HCT116 (cell line): ENCODE measurements at regions not wholly inside any gene's neighbourhood (a gene's known extent, or its start where the extent isn't known, plus 50 kb on each side); places are given as distances from the start of the nearest gene placed in this dataset.

Experiments
- ATAC-seq: fragments of 200-7000 bp; cut with Tn5 transposase; 2 replicates; pipeline ENCODE4 v1.9.1; 2020; ENCODE audit warnings: mild to moderate bottlenecking, moderate library complexity
- BruUV-seq: library from RNA; stranded (reverse); fragments of 400-500 nt; replicated peaks from 2 replicates; lab custom pipeline; 2021; lab: Mats Ljungman, UMichigan
- CTCF ChIA-PET: fragments of 300-600 bp; sonication (Branson Sonifier 250); formaldehyde crosslinking; loops from one replicate; lab custom pipeline; 2021; ENCODE audit warnings: antibody characterized with exemption; lab: Charles Lee
- POLR2A ChIA-PET: fragments of 300-600, 350-600 bp; sonication (Branson Sonifier 250); formaldehyde crosslinking; loops from one replicate; lab custom pipeline; 2021; ENCODE audit warnings: antibody characterized with exemption; lab: Charles Lee
- RAD21 ChIA-PET, 2 experiments: fragments of 300-600 bp; sonication (Branson Sonifier 250); formaldehyde crosslinking; loops; one replicate each; lab custom pipeline; 2023; ENCODE audit warnings: low total read pairs in 2 of 2; ENCODE audit not compliant: uncharacterized antibody in 2 of 2, unreplicated experiment in 2 of 2, low non-redundant PET in 1 of 2; lab: Charles Lee
- DNase-seq: peaks from one replicate; pipeline ENCODE4 v3.0.0-alpha.2; 2010; ENCODE audit warnings: low read depth, low spot score
- H2AFZ ChIP-seq: fragments of 200-600 bp; shearing (Covaris generic), sonication (generic); 2 replicates; pipeline ENCODE4 v1.6.1; 2017; ENCODE audit warnings: low read depth, mixed run types, mixed read lengths, antibody characterized with exemption, low read length; ENCODE audit not compliant: poor library complexity, severe bottlenecking
- H3K27ac ChIP-seq: 2 replicates; pipeline ENCODE4 v1.5.1; 2012; ENCODE audit warnings: low read depth, low read length
- H3K27me3 ChIP-seq: fragments of 200-600 bp; sonication (generic); 2 replicates; pipeline ENCODE4 v1.6.1; 2016; ENCODE audit warnings: mixed run types, low read length, mixed read lengths; ENCODE audit not compliant: insufficient read depth
- H3K36me3 ChIP-seq, 2 experiments: fragments of 200-500 bp in 1 of 2; fragments of 200-600 bp in 1 of 2; sonication (Bioruptor generic) in 1 of 2; sonication (generic) in 1 of 2; 2 replicates each; pipeline versions ENCODE4 v1.5.1 to v1.6.1; 2014 to 2016; ENCODE audit warnings: low read length in 2 of 2, inconsistent platforms in 1 of 2, mixed read lengths in 1 of 2, mixed run types in 1 of 2; ENCODE audit not compliant: insufficient read depth in 2 of 2, control insufficient read depth in 1 of 2
- H3K4me1 ChIP-seq, 2 experiments: fragments of 200-600 bp in 1 of 2; sonication (generic) in 1 of 2; 2 replicates each; pipeline versions ENCODE4 v1.5.1 to v1.6.1; 2012 to 2017; ENCODE audit warnings: low read length in 2 of 2, inconsistent platforms in 1 of 2, mild to moderate bottlenecking in 1 of 2, mixed read lengths in 1 of 2, mixed run types in 1 of 2, moderate library complexity in 1 of 2; ENCODE audit not compliant: insufficient read depth in 2 of 2, control insufficient read depth in 1 of 2
- H3K4me2 ChIP-seq: fragments of 200-600 bp; sonication (generic); 2 replicates; pipeline ENCODE4 v1.6.1; 2017; ENCODE audit warnings: mixed run types, low read length, mixed read lengths
- H3K4me3 ChIP-seq, 2 experiments: fragments of 200-600 bp in 1 of 2; sonication (generic) in 1 of 2; replicated peaks in 1 of 2; 2 replicates each; pipeline ENCODE4 v1.5.1; 2011 to 2016; ENCODE audit warnings: low read length in 2 of 2, control low read depth in 1 of 2, low read depth in 1 of 2, mild to moderate bottlenecking in 1 of 2, mixed read lengths in 1 of 2, mixed run types in 1 of 2
- H3K79me2 ChIP-seq: fragments of 200-600 bp; sonication (generic); 2 replicates; pipeline ENCODE4 v1.6.1; 2017; ENCODE audit warnings: mild to moderate bottlenecking, mixed run types, low read length, moderate library complexity, mixed read lengths; ENCODE audit not compliant: insufficient read depth
- H3K9ac ChIP-seq: fragments of 200-600 bp; sonication (generic); 2 replicates; pipeline ENCODE4 v1.6.1; 2016; ENCODE audit warnings: low read length, mixed read lengths
- H3K9me2 ChIP-seq: fragments of 200-600 bp; sonication (generic), shearing (Covaris generic); 2 replicates; pipeline ENCODE4 v1.6.1; 2017; ENCODE audit warnings: mixed run types, mild to moderate bottlenecking, moderate library complexity; ENCODE audit not compliant: insufficient read depth
- H3K9me3 ChIP-seq, 2 experiments: fragments of 200-500 bp in 1 of 2; fragments of 200-600 bp in 1 of 2; sonication (Bioruptor generic) in 1 of 2; sonication (generic) in 1 of 2; 2 replicates each; pipeline ENCODE4 v1.6.1; 2014 to 2017; ENCODE audit warnings: low read length in 2 of 2, mixed read lengths in 2 of 2, inconsistent platforms in 1 of 2, low read depth in 1 of 2, mild to moderate bottlenecking in 1 of 2, mixed run types in 1 of 2, moderate library complexity in 1 of 2; ENCODE audit not compliant: control insufficient read depth in 1 of 2, insufficient read depth in 1 of 2
- H4K20me1 ChIP-seq: fragments of 200-600 bp; sonication (generic), shearing (Covaris generic); 2 replicates; pipeline ENCODE4 v1.6.1; 2017; ENCODE audit warnings: mixed run types, mild to moderate bottlenecking, moderate library complexity; ENCODE audit not compliant: insufficient read depth
- CBX3 ChIP-seq: IDR thresholded peaks from 2 replicates; pipeline ENCODE4 v1.6.1; 2012; ENCODE audit warnings: low read depth
- CEBPB ChIP-seq: IDR thresholded peaks from 2 replicates; pipeline ENCODE4 v1.6.1; 2012; ENCODE audit warnings: low read depth
- EGR1 ChIP-seq: IDR thresholded peaks from 2 replicates; pipeline ENCODE4 v1.6.1; 2012; ENCODE audit warnings: low read depth
- ELF1 ChIP-seq: IDR thresholded peaks from 2 replicates; pipeline ENCODE4 v1.6.1; 2012; ENCODE audit warnings: low read depth, borderline replicate concordance
- EZH2 ChIP-seq: fragments of 200-600 bp; sonication (generic); IDR thresholded peaks from 2 replicates; pipeline ENCODE4 v1.6.1; 2017; ENCODE audit warnings: antibody characterized with exemption, mixed run types
- EZH2phosphoT487 ChIP-seq: fragments of 200-600 bp; IDR thresholded peaks from 2 replicates; pipeline ENCODE4 v1.6.1; 2018; ENCODE audit warnings: antibody characterized with exemption, borderline replicate concordance
- FOSL1 ChIP-seq: IDR thresholded peaks from 2 replicates; pipeline ENCODE4 v1.6.1; 2012; ENCODE audit warnings: low read depth
- JUND ChIP-seq: IDR thresholded peaks from 2 replicates; pipeline ENCODE4 v1.6.1; 2012
- POLR2AphosphoS5 ChIP-seq: IDR thresholded peaks from 2 replicates; pipeline ENCODE4 v1.6.1; 2011; ENCODE audit warnings: mild to moderate bottlenecking, low read depth, low read length, moderate library complexity
- SP1 ChIP-seq: IDR thresholded peaks from 2 replicates; pipeline ENCODE4 v1.6.1; 2012; ENCODE audit warnings: low read depth
- SRF ChIP-seq: IDR thresholded peaks from 2 replicates; pipeline ENCODE4 v1.6.1; 2012; ENCODE audit warnings: low read depth
- TCF7L2 ChIP-seq: IDR thresholded peaks from 2 replicates; pipeline ENCODE4 v1.7.0; 2011; ENCODE audit warnings: borderline replicate concordance, inconsistent platforms; ENCODE audit not compliant: insufficient read depth, insufficient read length; ENCODE audit errors: extremely low read depth
- YY1 ChIP-seq: IDR thresholded peaks from 2 replicates; pipeline ENCODE4 v1.6.1; 2011; ENCODE audit warnings: low read length, low read depth, moderate library complexity, mild to moderate bottlenecking; ENCODE audit not compliant: insufficient replicate concordance; ENCODE audit errors: extremely low read depth
- ZNF274 ChIP-seq: fragments of 200-500 bp; sonication (Bioruptor generic); IDR thresholded peaks from 2 replicates; pipeline ENCODE4 v1.6.1; 2014; ENCODE audit warnings: mild to moderate bottlenecking, low read depth, low read length, inconsistent platforms
- intact Hi-C: fragments of 100-400 bp; cut with micrococcal nuclease; formaldehyde crosslinking; loops from 2 replicates; pipeline ENCODE4 v1.10.0; 2022
- TF ChIP-seq, protein P1 (sequence below): IDR thresholded peaks from 2 replicates; pipeline ENCODE4 v1.6.1; 2012
- TF ChIP-seq, protein P2 (sequence below): IDR thresholded peaks from 2 replicates; pipeline ENCODE4 v1.6.1; 2012; ENCODE audit warnings: low read depth
- TF ChIP-seq, protein P3 (sequence below): IDR thresholded peaks from 2 replicates; pipeline ENCODE4 v1.6.1; 2011; ENCODE audit warnings: mild to moderate bottlenecking, low read length, moderate library complexity; ENCODE audit not compliant: insufficient replicate concordance; ENCODE audit errors: extremely low read depth
- TF ChIP-seq, protein P4 (sequence below): IDR thresholded peaks from 2 replicates; pipeline ENCODE4 v1.6.1; 2012
- TF ChIP-seq, protein P5 (sequence below), 3 experiments: fragments of 200-600 bp in 1 of 3; sonication (generic) in 1 of 3; IDR thresholded peaks in 2 of 3; conservative IDR thresholded peaks in 1 of 3; 2 replicates each; pipeline ENCODE4 v1.5.1; 2012 to 2017; ENCODE audit warnings: low read depth in 2 of 3, low read length in 2 of 3, antibody characterized with exemption in 1 of 3, borderline replicate concordance in 1 of 3, control low read depth in 1 of 3, mild to moderate bottlenecking in 1 of 3, mixed read lengths in 1 of 3, mixed run types in 1 of 3, moderate library complexity in 1 of 3; ENCODE audit not compliant: insufficient read depth in 1 of 3

DNA sequence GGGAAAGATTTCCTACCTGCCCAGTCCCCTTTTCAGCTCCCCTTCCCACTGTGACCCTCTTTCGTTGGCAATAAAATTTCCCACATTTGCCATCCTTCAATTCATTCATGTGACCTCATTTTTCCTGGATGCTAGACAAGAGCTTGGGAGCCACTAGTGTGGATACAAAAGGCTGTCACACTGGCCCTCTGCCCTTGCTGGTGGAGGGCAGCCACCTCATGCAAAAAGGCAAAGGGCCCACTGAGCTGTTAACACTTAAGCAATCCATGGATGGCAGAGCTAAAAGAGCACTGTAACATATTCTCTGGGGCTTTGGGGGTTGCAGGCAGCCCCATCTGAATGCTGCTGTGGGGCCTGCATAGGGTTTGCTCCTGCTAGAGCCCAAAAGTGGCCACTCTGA is 315.1 kb downstream of the NEBL start:
- no peak for DNase-seq
- intact Hi-C loops = no loop called here
- Histone ChIP-seq H3K27me3 (no peaks in the 10 kb centered on the region), H3K9ac (no peak overlapping the region), H3K36me3 (no peaks in the 10 kb centered on the region), H4K20me1 (no peaks in the 10 kb centered on the region), H3K4me1 (no peaks in the 10 kb centered on the region), H3K27ac (no peak overlapping the region), H3K9me3 (peaks cover 0 to 17% of the 10 kb centered on the region in 2 experiments; a peak in 1 of 4 replicates), H3K9me2 (no peaks in the 10 kb centered on the region), H3K4me2 (no peak overlapping the region), H3K79me2 (no peaks in the 10 kb centered on the region), H2AFZ (no peak overlapping the region), H3K4me3 (no peak overlapping the region)
- TF ChIP-seq TCF7L2 = no peak
- no peak for TF ChIP-seq CEBPB
- TF ChIP-seq POLR2AphosphoS5 = no peak
- no peak for TF ChIP-seq ELF1
- TF ChIP-seq, protein P1, sequence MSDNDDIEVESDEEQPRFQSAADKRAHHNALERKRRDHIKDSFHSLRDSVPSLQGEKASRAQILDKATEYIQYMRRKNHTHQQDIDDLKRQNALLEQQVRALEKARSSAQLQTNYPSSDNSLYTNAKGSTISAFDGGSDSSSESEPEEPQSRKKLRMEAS = no peak
- no peak for TF ChIP-seq EZH2
- no peak for TF ChIP-seq SRF
- TF ChIP-seq, protein P2, sequence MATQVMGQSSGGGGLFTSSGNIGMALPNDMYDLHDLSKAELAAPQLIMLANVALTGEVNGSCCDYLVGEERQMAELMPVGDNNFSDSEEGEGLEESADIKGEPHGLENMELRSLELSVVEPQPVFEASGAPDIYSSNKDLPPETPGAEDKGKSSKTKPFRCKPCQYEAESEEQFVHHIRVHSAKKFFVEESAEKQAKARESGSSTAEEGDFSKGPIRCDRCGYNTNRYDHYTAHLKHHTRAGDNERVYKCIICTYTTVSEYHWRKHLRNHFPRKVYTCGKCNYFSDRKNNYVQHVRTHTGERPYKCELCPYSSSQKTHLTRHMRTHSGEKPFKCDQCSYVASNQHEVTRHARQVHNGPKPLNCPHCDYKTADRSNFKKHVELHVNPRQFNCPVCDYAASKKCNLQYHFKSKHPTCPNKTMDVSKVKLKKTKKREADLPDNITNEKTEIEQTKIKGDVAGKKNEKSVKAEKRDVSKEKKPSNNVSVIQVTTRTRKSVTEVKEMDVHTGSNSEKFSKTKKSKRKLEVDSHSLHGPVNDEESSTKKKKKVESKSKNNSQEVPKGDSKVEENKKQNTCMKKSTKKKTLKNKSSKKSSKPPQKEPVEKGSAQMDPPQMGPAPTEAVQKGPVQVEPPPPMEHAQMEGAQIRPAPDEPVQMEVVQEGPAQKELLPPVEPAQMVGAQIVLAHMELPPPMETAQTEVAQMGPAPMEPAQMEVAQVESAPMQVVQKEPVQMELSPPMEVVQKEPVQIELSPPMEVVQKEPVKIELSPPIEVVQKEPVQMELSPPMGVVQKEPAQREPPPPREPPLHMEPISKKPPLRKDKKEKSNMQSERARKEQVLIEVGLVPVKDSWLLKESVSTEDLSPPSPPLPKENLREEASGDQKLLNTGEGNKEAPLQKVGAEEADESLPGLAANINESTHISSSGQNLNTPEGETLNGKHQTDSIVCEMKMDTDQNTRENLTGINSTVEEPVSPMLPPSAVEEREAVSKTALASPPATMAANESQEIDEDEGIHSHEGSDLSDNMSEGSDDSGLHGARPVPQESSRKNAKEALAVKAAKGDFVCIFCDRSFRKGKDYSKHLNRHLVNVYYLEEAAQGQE = no peak
- TF ChIP-seq FOSL1 = no peak
- no peak for TF ChIP-seq ZNF274
- TF ChIP-seq, protein P3, sequence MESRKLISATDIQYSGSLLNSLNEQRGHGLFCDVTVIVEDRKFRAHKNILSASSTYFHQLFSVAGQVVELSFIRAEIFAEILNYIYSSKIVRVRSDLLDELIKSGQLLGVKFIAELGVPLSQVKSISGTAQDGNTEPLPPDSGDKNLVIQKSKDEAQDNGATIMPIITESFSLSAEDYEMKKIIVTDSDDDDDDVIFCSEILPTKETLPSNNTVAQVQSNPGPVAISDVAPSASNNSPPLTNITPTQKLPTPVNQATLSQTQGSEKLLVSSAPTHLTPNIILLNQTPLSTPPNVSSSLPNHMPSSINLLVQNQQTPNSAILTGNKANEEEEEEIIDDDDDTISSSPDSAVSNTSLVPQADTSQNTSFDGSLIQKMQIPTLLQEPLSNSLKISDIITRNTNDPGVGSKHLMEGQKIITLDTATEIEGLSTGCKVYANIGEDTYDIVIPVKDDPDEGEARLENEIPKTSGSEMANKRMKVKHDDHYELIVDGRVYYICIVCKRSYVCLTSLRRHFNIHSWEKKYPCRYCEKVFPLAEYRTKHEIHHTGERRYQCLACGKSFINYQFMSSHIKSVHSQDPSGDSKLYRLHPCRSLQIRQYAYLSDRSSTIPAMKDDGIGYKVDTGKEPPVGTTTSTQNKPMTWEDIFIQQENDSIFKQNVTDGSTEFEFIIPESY = no peak
- TF ChIP-seq EGR1 = no peak
- no peak for TF ChIP-seq SP1
- TF ChIP-seq YY1 = no peak
- TF ChIP-seq, protein P4, sequence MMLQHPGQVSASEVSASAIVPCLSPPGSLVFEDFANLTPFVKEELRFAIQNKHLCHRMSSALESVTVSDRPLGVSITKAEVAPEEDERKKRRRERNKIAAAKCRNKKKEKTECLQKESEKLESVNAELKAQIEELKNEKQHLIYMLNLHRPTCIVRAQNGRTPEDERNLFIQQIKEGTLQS = no peak
- TF ChIP-seq JUND = no peak
- no peak for TF ChIP-seq EZH2phosphoT487
- no peak for TF ChIP-seq CBX3
- TF ChIP-seq, protein P5, sequence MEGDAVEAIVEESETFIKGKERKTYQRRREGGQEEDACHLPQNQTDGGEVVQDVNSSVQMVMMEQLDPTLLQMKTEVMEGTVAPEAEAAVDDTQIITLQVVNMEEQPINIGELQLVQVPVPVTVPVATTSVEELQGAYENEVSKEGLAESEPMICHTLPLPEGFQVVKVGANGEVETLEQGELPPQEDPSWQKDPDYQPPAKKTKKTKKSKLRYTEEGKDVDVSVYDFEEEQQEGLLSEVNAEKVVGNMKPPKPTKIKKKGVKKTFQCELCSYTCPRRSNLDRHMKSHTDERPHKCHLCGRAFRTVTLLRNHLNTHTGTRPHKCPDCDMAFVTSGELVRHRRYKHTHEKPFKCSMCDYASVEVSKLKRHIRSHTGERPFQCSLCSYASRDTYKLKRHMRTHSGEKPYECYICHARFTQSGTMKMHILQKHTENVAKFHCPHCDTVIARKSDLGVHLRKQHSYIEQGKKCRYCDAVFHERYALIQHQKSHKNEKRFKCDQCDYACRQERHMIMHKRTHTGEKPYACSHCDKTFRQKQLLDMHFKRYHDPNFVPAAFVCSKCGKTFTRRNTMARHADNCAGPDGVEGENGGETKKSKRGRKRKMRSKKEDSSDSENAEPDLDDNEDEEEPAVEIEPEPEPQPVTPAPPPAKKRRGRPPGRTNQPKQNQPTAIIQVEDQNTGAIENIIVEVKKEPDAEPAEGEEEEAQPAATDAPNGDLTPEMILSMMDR (IDR thresholded peaks at IDR 0.05 in 2 of 3, conservative IDR thresholded peaks at IDR 0.05 in 1 of 3; ENCODE audit: borderline replicate concordance in 1 of 3, insufficient read depth in 1 of 3, low read depth in 2 of 3, low read length in 2 of 3) = no peak
- ChIA-PET RAD21 (no interaction called here), POLR2A (no interaction called here), CTCF (no interaction called here)
- BruUV-seq = no TSS peak
- ATAC-seq = no peak
